ENCODE measurements at regions not wholly inside any gene's neighbourhood (a gene's known extent, or its start where the extent isn't known, plus 50 kb on each side); places are given as distances from the start of the nearest gene placed in this dataset.

- Histone ChIP-seq H4K20me1 (replicated peaks; ENCODE audit: insufficient read depth) (no peaks in the 10 kb centered on the region), H3K27ac (ENCODE audit: low read depth) (no peak overlapping the region), H3K9me2 (ENCODE audit: insufficient read depth) (0 out of 2 replicates have a peak, but pooled peaks cover 4% of the 10 kb centered on the region), H3K79me2 (replicated peaks; ENCODE audit: insufficient read depth) (no peaks in the 10 kb centered on the region), H3K27me3 (ENCODE audit: insufficient read depth) (no peaks in the 10 kb centered on the region), H3K4me1 (ENCODE audit: insufficient read depth) (no peaks in the 10 kb centered on the region), H3K4me3 (no peak overlapping the region), H3K36me3 (ENCODE audit: insufficient read depth) (no peaks in the 10 kb centered on the region), H2AFZ (no peak overlapping the region), H3K4me2 (no peak overlapping the region), H3F3A (replicated peaks; ENCODE audit: low read depth) (no peaks in the 10 kb centered on the region)
- no peaks in the 10 kb centered on the region for H3K4me1 Mint-ChIP-seq
- DNase-seq (ENCODE audit: low spot score), result no peak
- H3K27ac Mint-ChIP-seq, result no peak overlapping the region
- H3K9me3 Mint-ChIP-seq, result peaks cover 14% of the 10 kb centered on the region
- TF ChIP-seq, protein P1, sequence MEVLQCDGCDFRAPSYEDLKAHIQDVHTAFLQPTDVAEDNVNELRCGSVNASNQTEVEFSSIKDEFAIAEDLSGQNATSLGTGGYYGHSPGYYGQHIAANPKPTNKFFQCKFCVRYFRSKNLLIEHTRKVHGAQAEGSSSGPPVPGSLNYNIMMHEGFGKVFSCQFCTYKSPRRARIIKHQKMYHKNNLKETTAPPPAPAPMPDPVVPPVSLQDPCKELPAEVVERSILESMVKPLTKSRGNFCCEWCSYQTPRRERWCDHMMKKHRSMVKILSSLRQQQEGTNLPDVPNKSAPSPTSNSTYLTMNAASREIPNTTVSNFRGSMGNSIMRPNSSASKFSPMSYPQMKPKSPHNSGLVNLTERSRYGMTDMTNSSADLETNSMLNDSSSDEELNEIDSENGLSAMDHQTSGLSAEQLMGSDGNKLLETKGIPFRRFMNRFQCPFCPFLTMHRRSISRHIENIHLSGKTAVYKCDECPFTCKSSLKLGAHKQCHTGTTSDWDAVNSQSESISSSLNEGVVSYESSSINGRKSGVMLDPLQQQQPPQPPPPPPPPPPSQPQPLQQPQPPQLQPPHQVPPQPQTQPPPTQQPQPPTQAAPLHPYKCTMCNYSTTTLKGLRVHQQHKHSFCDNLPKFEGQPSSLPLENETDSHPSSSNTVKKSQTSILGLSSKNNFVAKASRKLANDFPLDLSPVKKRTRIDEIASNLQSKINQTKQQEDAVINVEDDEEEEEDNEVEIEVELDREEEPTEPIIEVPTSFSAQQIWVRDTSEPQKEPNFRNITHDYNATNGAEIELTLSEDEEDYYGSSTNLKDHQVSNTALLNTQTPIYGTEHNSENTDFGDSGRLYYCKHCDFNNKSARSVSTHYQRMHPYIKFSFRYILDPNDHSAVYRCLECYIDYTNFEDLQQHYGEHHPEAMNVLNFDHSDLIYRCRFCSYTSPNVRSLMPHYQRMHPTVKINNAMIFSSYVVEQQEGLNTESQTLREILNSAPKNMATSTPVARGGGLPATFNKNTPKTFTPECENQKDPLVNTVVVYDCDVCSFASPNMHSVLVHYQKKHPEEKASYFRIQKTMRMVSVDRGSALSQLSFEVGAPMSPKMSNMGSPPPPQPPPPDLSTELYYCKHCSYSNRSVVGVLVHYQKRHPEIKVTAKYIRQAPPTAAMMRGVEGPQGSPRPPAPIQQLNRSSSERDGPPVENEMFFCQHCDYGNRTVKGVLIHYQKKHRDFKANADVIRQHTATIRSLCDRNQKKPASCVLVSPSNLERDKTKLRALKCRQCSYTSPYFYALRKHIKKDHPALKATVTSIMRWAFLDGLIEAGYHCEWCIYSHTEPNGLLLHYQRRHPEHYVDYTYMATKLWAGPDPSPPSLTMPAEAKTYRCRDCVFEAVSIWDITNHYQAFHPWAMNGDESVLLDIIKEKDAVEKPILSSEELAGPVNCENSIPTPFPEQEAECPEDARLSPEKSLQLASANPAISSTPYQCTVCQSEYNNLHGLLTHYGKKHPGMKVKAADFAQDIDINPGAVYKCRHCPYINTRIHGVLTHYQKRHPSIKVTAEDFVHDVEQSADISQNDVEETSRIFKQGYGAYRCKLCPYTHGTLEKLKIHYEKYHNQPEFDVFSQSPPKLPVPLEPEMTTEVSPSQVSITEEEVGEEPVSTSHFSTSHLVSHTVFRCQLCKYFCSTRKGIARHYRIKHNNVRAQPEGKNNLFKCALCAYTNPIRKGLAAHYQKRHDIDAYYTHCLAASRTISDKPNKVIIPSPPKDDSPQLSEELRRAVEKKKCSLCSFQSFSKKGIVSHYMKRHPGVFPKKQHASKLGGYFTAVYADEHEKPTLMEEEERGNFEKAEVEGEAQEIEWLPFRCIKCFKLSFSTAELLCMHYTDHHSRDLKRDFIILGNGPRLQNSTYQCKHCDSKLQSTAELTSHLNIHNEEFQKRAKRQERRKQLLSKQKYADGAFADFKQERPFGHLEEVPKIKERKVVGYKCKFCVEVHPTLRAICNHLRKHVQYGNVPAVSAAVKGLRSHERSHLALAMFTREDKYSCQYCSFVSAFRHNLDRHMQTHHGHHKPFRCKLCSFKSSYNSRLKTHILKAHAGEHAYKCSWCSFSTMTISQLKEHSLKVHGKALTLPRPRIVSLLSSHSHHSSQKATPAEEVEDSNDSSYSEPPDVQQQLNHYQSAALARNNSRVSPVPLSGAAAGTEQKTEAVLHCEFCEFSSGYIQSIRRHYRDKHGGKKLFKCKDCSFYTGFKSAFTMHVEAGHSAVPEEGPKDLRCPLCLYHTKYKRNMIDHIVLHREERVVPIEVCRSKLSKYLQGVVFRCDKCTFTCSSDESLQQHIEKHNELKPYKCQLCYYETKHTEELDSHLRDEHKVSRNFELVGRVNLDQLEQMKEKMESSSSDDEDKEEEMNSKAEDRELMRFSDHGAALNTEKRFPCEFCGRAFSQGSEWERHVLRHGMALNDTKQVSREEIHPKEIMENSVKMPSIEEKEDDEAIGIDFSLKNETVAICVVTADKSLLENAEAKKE (CRISPR knock-in tag; IDR thresholded peaks at IDR 0.05), result no peak
- TF ChIP-seq, protein P2, sequence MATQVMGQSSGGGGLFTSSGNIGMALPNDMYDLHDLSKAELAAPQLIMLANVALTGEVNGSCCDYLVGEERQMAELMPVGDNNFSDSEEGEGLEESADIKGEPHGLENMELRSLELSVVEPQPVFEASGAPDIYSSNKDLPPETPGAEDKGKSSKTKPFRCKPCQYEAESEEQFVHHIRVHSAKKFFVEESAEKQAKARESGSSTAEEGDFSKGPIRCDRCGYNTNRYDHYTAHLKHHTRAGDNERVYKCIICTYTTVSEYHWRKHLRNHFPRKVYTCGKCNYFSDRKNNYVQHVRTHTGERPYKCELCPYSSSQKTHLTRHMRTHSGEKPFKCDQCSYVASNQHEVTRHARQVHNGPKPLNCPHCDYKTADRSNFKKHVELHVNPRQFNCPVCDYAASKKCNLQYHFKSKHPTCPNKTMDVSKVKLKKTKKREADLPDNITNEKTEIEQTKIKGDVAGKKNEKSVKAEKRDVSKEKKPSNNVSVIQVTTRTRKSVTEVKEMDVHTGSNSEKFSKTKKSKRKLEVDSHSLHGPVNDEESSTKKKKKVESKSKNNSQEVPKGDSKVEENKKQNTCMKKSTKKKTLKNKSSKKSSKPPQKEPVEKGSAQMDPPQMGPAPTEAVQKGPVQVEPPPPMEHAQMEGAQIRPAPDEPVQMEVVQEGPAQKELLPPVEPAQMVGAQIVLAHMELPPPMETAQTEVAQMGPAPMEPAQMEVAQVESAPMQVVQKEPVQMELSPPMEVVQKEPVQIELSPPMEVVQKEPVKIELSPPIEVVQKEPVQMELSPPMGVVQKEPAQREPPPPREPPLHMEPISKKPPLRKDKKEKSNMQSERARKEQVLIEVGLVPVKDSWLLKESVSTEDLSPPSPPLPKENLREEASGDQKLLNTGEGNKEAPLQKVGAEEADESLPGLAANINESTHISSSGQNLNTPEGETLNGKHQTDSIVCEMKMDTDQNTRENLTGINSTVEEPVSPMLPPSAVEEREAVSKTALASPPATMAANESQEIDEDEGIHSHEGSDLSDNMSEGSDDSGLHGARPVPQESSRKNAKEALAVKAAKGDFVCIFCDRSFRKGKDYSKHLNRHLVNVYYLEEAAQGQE (IDR thresholded peaks at IDR 0.05; ENCODE audit: unreplicated experiment), result no peak
- TF ChIP-seq ZNF114 (CRISPR knock-in tag; IDR thresholded peaks at IDR 0.05) (no peak), JUNB (IDR thresholded peaks at IDR 0.05; ENCODE audit: unreplicated experiment) (no peak), EZH2 (IDR thresholded peaks at IDR 0.05; ENCODE audit: low read depth, unreplicated experiment) (no peak), ZNF331 (CRISPR knock-in tag; IDR thresholded peaks at IDR 0.05; ENCODE audit: low read depth) (no peak), STAT1 (IDR thresholded peaks at IDR 0.05; ENCODE audit: unreplicated experiment) (no peak), EZH2phosphoT487 (IDR thresholded peaks at IDR 0.05; ENCODE audit: unreplicated experiment) (no peak)
- H3K27me3 Mint-ChIP-seq (ENCODE audit: insufficient read depth, low read depth, poor library complexity), result peaks cover 2% of the 10 kb centered on the region
- peaks cover 7% of the 10 kb centered on the region; the same call in 1 of the 3 replicates for H3K36me3 Mint-ChIP-seq (ENCODE audit: low read depth)
- ATAC-seq, result no peak
- no peak overlapping the region for H3K4me3 Mint-ChIP-seq
Observed at GRCh38 chr2:14180333-14180732, 452.2 kb upstream of the LRATD1 start.
